Fibroblast of mammary gland (primary cell): ENCODE measurements at regions not wholly inside any gene's neighbourhood (a gene's known extent, or its start where the extent isn't known, plus 50 kb on each side); places are given as distances from the start of the nearest gene placed in this dataset.

ENCODE experiments used
- DNase-seq: peaks from one replicate; pipeline ENCODE4 v3.0.0-alpha.2; 2010; ENCODE audit warnings: low read depth
- H3K4me3 ChIP-seq: 2 replicates; pipeline ENCODE4 v1.5.1; 2011; ENCODE audit warnings: low read depth, mild to moderate bottlenecking, low read length, moderate library complexity; ENCODE audit not compliant: control insufficient read depth
- CTCF ChIP-seq: conservative IDR thresholded peaks from 2 replicates; pipeline ENCODE4 v1.5.1; 2011; ENCODE audit warnings: low read depth, low read length, inconsistent platforms; ENCODE audit not compliant: control insufficient read depth, insufficient read depth

GRCh38 chr7:50212016-50212325, 92.5 kb upstream of the IKZF1 start:
- DNase-seq, result no peak
- TF ChIP-seq CTCF, result no peak
- H3K4me3 ChIP-seq, result no peak overlapping the region

GRCh38 chr7:50211130-50212015, 93.1 kb upstream of the IKZF1 start:
- no peak for TF ChIP-seq CTCF
- DNase-seq, result no peak
- no peak overlapping the region for H3K4me3 ChIP-seq

DNA sequence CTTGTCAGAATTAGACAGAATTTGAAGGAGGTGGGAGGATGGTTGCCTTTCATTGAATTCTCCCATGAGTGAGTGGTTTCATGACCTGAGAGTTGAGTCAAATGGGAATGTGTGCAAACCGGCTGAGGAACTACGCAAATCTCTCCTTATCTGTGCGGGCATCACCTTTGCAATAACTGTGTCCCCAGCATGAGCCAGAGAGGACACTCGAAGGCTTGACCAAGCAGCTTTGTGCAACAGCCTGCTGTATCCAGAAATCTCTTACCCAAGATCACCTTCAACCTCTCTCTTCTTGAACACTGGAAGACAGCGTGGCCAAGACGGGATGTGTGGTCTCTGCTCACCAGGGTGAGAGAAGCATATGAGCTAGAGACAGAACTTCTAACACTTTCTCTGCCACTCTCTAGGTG, 93.8 kb upstream of the IKZF1 start:
- no peak overlapping the region for H3K4me3 ChIP-seq
- TF ChIP-seq CTCF, result no peak
- DNase-seq, result no peak

GRCh38 chr7:50209461-50210135, 94.9 kb upstream of the IKZF1 start:
- H3K4me3 ChIP-seq, result no peak overlapping the region
- DNase-seq, result no peak
- no peak for TF ChIP-seq CTCF

- no peak overlapping the region for H3K4me3 ChIP-seq
- no peak for TF ChIP-seq CTCF
- no peak for DNase-seq
These were observed 96.0 kb upstream of the IKZF1 start for GRCh38 chr7:50208378-50208982.

DNA sequence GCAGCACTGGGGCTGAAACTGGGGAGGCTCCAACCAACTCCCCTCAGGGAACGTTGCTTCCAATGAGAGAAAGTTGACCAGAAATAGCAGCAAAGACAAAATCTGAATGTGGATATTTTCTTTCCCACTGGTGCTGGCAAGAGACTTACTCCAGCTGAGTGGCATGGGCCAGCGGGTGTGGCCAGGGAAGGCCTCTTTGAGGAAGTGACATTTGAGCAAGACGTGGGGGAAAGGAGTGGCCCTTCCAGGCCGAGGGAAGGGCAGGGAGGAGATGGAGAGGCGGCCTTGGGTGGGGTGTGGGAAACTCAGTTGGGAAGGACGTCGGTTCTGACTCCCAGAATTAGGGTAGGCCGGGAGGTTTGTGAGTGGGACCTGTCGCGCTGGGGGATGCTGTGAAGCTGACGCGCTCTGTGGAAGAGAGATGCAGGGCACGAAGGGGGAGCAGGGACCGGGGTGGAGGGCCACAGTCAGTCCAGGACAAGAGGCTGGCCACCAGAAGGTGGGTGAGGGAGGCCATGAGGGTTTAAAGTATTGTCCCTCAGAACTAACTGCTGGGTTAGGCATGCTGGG, 96.7 kb upstream of the IKZF1 start:
- no peak overlapping the region for H3K4me3 ChIP-seq
- no peak for TF ChIP-seq CTCF

More for the DNA sequence above, 96.7 kb upstream of the IKZF1 start:
- no peak for DNase-seq
